Ovary (tissue), 7 donors: ENCODE measurements at regions not wholly inside any gene's neighbourhood (a gene's known extent, or its start where the extent isn't known, plus 50 kb on each side); places are given as distances from the start of the nearest gene placed in this dataset.
"Not testable (repeated sequence)": the region's sequence is repeated elsewhere in the genome, so short reads cannot be mapped to it uniquely, and the experiment has no call there.

Source experiments
- DNase-seq, 5 donors: peaks; one replicate each; pipeline ENCODE4 v3.0.0-alpha.2; 2019 to 2020
- H3K27ac ChIP-seq, 2 donors: fragments of 200-600 bp; one replicate each; pipeline versions ENCODE4 v1.5.1 to v1.8.0; 2019 to 2022
- H3K27me3 ChIP-seq: fragments of 200-600 bp; one replicate; pipeline ENCODE4 v1.8.0; 2022
- H3K36me3 ChIP-seq: fragments of 200-600 bp; sonication (generic); one replicate; pipeline ENCODE4 v1.5.1; 2019
- H3K4me1 ChIP-seq: one replicate; pipeline ENCODE4 v1.8.1; 2013; ENCODE audit warnings: mild to moderate bottlenecking, moderate library complexity; ENCODE audit not compliant: insufficient read depth
- H3K4me3 ChIP-seq: fragments of 200-600 bp; sonication (generic); one replicate; pipeline ENCODE4 v1.5.1; 2017
- H3K9me3 ChIP-seq, 2 donors: fragments of 200-600 bp in 1 of 2; sonication (generic) in 1 of 2; one replicate each; pipeline versions ENCODE4 v1.5.1 to v1.8.1; 2013 to 2019; ENCODE audit warnings: mild to moderate bottlenecking in 1 of 2, moderate library complexity in 1 of 2
- WGBS, 3 donors: extraction: QIAGEN DNeasy Blood & Tissue Kit in 1 of 3; methylation state at CpG; one replicate each; pipeline versions ENCODE4 v1.1.5 to v1.1.7; 2013 to 2017; 5-methylcytosine and 5-hydroxymethylcytosine counted together
- intact Hi-C, 4 donors: fragments of 100-400 bp; cut with DNase I; formaldehyde crosslinking; loops; one replicate each; pipeline versions ENCODE4 v1.11.0 to v1.15.1; 2022 to 2023
- donor health status: DM: no; HTN: no; CAD: no; lungs with moderate emphysema.
- donor health status: DM: no; HTN: no; CAD: no.
- donor health status: Bipolar disorder and iron deficiency.
- donor health status: DM: no; HTN: no; CAD: no.
- donor health status: DM: yes; HTN: yes; CAD: no.

GRCh38 chr9:62452572-62452971 lies 1262.7 kb downstream of the SPATA31A7 start:
- H3K36me3 ChIP-seq, intact Hi-C loops, H3K9me3 ChIP-seq, H3K27me3 ChIP-seq, H3K27ac ChIP-seq, H3K4me3 ChIP-seq, H3K4me1 ChIP-seq: not testable (repeated sequence)
- DNase-seq: peak in 2 of 5 donors; percentile 0 to 13
- WGBS, 3 donors: 94 to 96% methylated on average over 7 to 12 of the region's 22 CpGs; no CpG with 5 or more reads in 1 of the 3 donors

DNA sequence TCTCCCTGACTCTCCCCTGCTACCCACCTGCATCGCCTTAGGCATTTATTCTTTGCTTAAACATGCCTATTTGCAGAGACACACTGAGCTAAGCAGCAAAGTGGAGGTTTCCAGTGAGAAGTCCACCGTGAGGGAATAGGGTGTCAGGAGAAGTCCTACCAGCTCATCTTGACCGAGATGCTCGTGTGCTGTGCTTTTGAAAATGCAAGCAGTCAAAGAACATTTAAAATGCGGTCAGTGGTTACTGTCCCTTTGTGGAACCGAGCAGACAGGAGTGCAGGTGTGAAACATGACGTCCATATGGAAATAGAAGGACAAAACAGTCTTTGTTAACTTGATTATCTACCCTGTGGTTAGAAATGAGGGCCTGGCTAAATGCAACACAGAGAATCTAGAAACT lies 1274.3 kb downstream of the SPATA31A7 start:
- intact Hi-C loops, H3K4me3 ChIP-seq, H3K9me3 ChIP-seq, DNase-seq, H3K27ac ChIP-seq, H3K36me3 ChIP-seq, H3K27me3 ChIP-seq, H3K4me1 ChIP-seq: not testable (repeated sequence)
- no CpG with 5 or more reads among the region's 7 CpGs for WGBS, 3 donors

GRCh38 chr9:62464948-62465347 lies 1275.1 kb downstream of the SPATA31A7 start:
- H3K4me3 ChIP-seq, H3K4me1 ChIP-seq, H3K9me3 ChIP-seq, H3K27me3 ChIP-seq, DNase-seq, intact Hi-C loops, H3K27ac ChIP-seq, H3K36me3 ChIP-seq: not testable (repeated sequence)
- WGBS, 3 donors: no CpG with 5 or more reads among the region's 10 CpGs
